Ureter (tissue), 1 donor: ENCODE measurements at regions not wholly inside any gene's neighbourhood (a gene's known extent, or its start where the extent isn't known, plus 50 kb on each side); places are given as distances from the start of the nearest gene placed in this dataset.
"Not testable (repeated sequence)": the region's sequence is repeated elsewhere in the genome, so short reads cannot be mapped to it uniquely, and the experiment has no call there.

Experiments used
- DNase-seq: peaks from one replicate; pipeline ENCODE4 v3.0.0-alpha.2; 2020; ENCODE audit warnings: low spot score
- donor health status: DM: yes; HTN: yes; CAD: no.

DNA sequence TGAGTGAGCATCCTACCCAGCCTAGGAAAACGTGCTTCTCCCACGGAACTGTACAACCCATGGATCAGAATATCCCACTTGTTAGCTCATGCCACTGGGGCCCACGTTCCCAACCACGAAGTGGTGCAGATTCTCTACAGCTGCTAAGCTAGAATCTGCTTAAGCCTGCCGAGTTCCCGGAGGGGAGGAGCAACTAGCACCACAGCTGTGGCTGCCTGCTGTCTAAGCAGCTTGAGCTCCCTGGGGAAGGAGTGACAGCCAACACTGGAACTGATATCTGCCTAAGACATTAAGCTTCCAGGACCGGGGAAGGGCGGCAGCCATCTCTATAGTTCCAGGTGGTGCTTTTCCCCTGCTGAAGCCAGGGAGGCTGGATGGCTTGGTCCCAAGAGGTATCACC is 334.7 kb upstream of the CHRM2 start:
- DNase-seq: no peak

DNA sequence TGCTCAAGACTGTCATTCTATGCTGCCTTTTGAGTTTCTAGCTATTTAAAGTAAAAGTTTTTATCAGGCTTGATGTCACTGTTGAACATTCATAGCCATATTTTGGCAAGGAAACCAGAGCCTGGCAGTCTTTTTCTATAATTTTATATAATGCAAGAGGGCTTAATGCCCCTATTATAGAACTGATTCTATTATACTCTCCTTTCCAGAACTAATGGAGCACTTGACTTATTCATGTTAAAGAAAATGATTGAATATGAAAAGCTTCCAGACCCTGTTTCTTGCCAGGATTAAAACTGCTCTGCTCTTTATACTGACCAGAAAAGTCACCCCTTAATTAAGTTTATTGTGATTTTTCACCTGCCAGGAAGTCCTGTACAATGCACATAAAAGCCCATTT is 337.6 kb upstream of the CHRM2 start:
- no peak for DNase-seq

DNA sequence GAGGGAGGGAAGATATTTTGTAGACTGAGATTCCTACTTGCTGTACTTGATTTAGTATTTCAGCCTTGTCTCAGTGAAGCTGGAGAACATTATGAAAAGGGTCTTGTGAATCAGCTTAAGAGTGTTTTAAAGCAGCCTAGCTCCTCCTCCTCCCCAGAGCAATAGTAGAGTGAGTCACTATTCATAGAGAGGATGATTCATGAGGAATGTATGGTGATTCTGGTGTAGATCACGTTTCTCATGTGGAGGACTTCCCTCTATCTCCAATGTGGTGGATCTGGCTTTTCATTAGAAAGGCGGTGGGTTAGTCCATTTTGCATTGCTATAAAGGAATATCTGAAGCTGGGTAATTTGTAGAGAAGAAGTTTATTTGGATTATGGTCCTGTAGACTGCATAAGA is 340.1 kb upstream of the CHRM2 start:
- no peak for DNase-seq

- DNase-seq: no peak
Measured at GRCh38 chr7:136527554-136527953, 340.9 kb upstream of the CHRM2 start.

DNA sequence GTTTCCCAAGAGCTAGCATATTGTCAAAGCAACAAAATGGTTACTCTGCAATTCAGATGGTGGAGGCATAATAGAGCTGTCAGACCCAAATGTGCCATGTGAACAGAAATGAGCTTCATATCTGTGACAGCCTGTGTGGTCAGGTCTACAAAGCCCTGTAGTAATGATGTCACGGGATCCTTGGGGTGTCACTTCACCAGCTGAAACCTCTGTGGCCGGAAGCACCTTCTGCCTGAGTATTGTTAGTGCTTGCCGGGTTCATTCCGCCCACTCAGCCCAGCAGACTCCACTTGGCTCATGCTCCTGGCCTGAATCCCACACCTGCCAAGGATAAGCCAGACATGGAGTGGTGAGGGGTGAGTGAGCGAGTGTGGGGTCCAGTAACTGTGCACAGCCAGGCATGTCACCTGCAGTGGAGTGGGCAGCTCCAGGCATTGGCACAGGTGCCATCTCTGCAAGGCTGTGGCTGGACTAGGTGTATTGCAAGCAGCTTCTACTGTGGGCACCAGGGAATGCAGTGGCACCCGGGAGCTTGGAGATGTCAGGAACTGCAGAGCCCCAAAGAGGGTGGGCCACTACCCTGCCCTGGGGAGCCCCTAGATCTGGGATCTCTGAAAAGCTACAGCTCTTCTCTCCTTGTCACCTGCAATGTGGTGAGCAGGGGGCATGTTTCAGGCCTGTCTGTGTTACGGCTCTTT is 341.9 kb upstream of the CHRM2 start:
- no peak for DNase-seq

DNA sequence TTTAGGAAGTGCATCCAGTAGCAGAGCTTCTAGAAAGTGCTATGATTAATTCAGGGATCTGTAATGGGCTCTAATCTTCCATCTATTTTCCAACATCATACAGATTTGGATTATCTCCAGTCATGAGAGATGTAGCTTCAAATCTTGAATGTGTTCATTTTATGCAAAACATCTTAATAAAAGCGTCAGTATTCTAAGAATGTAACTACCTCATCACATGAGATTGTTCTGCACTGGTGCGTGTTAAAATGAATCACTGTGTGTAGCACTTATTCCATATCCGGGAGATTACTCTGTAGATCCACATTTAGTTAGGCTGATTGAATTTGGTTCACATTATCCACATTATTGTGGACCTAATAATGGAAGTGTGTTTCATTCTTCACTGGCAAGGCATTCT is 344.9 kb upstream of the CHRM2 start:
- DNase-seq: no peak

- DNase-seq: no peak
Measured at GRCh38 chr7:136517971-136518370, 350.5 kb upstream of the CHRM2 start.

DNA sequence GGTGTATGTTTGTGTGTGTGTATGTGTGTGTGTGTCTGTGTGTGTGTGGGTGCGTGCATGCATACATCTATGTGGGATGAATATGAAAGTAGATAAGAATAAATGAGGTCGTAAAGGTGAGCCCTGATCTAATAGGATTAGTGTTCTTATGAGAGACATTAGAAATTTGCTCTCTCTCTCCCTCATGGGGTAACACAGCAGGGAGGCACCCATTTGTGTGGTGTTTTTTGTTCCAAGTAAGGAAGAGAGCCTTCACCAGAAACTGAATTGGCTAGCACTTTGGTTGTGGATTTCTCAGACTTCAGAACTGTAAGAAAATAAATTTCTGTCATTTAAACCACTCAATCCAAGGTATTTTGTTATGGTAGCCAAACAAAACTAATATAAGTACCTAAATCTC is 353.7 kb upstream of the CHRM2 start:
- no peak for DNase-seq

DNA sequence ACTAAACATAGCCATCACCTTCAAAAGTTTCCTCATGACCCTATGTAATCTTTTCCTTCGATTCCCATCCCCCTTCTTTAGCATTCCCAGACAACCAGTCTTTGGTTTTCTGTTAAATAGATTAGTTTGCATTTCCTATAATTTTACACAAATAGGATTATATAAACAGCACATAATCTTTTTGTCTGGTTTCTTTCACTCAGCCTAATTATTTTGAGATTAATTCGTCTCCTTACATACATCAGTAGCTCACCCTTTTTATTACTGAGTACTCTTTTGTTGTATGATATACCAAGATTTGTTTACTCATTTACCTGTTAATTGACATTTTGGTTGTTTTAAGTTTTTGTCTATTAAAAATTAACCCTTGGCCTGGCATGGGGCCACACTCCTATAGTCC is 354.7 kb upstream of the CHRM2 start:
- no peak for DNase-seq

DNA sequence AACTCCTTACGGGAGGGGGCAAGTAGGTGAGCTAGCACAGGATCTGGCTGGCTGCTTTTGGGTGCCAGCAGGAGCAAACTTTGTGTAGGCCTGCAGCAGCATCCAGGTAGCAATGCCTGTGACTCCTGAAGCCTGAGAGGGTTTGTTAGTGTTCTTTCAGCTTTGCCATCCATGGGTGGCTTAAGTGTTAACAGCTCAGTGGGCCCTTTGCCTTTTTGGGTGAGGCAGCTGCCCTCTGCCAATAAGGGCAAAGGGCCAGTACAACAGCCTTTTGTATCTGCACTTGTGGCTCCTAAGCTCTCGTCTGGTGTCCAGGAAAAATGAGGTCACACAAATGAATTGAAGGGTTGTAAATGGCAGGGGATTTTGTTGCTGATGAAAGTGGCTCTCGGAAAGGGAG is 359.0 kb upstream of the CHRM2 start:
- no peak for DNase-seq

- no peak for DNase-seq
Measured at GRCh38 chr7:136502162-136502561, 366.3 kb upstream of the CHRM2 start.

DNA sequence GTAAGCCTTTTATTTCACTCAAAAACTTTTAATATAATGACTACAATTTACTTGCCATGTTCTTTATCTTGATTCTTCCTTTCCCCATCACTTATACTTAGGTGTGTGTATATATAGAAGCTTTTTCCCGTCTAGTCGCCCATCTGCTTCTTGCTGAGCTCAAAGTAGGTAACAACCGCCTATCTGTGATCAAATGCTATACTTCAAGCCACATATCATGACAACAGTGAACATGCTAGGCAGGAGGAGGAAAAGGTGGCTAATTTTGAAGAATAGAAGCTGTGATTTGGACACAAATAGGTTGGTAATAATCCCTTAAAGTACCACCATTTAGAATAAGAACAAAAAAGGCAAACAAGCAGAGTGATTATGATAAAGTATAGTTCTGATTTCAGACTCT is 367.3 kb upstream of the CHRM2 start:
- DNase-seq: no peak

GRCh38 chr7:136496551-136496950 is 371.9 kb upstream of the CHRM2 start:
- DNase-seq: no peak

DNA sequence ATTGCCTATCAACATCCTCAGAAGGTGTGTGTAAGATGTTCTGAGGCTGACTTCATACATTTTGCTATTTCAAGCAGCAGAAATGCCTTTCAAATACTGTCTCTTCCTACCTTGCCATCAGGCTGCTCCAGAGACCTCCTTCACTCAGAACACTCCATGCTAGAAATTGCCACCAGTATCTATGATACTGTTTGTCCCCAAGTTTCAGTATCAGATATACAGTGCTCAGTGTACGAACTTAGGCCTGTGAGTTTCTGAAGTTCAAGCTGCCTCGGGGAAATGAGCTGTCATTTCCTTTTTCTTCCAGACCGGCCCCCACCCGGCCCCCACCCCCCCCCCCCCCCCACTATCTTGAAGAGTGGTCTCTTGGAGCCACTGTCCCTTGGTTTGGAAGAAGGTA is 373.4 kb upstream of the CHRM2 start:
- no peak for DNase-seq

- DNase-seq: no peak
Measured at GRCh38 chr7:136492366-136492765, 376.1 kb upstream of the CHRM2 start.

GRCh38 chr7:136489808-136490207 is 378.6 kb upstream of the CHRM2 start:
- DNase-seq: no peak

DNA sequence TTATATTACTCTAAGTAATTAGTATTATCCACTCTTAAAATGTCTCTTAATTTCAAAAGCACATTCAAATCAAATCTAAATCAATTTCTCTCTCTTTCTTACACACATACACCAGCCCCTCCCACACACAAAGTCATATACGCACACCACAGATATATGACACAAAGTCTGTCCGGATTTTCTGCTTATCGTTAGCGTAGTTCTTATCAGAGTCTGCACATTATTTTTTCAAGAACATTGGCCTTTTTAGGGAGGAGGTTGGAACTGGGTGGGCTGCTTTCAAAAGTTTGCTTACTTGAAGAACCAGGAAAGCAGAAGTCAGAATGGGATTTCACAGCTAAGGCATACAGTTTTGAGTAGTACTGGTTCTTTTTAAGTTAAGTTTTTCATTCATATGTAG is 387.6 kb upstream of the CHRM2 start:
- DNase-seq: no peak

GRCh38 chr7:136479922-136480321 is 388.5 kb upstream of the CHRM2 start:
- no peak for DNase-seq

- DNase-seq: no peak
Measured at GRCh38 chr7:136470179-136470578, 398.3 kb upstream of the CHRM2 start.

GRCh38 chr7:136452949-136453348 is 415.5 kb upstream of the CHRM2 start:
- no peak for DNase-seq

DNA sequence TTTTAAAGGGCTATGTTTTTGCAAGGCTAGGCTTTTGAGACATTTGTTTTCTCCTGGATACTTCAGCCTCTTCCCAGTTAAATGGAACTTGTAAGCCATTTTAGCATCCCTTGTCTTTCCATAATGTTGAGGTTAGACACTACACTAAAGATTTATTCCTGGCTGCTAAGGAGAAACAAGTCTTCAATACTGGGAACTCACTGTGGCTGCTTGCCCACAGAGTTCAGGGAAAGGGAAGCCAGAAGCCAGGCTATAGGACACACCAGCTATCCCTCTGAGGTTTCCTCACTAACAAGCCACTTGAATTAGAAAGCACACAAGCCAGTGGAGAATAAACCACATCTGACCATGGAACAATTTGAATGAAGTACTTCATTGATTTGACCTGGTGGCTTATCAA is 421.7 kb upstream of the CHRM2 start:
- no peak for DNase-seq

GRCh38 chr7:136441835-136442234 is 426.6 kb upstream of the CHRM2 start:
- no peak for DNase-seq

- DNase-seq: not testable (repeated sequence)
Measured at GRCh38 chr7:136431736-136432135, 436.7 kb upstream of the CHRM2 start.

GRCh38 chr7:136424058-136424457 is 444.4 kb upstream of the CHRM2 start:
- DNase-seq: no peak
